Ovary (tissue), 7 donors: ENCODE measurements at regions not wholly inside any gene's neighbourhood (a gene's known extent, or its start where the extent isn't known, plus 50 kb on each side); places are given as distances from the start of the nearest gene placed in this dataset.

Source experiments
- DNase-seq, 5 donors: peaks; one replicate each; pipeline ENCODE4 v3.0.0-alpha.2; 2019 to 2020
- H3K27ac ChIP-seq, 2 donors: fragments of 200-600 bp; one replicate each; pipeline versions ENCODE4 v1.5.1 to v1.8.0; 2019 to 2022
- H3K27me3 ChIP-seq: fragments of 200-600 bp; one replicate; pipeline ENCODE4 v1.8.0; 2022
- H3K36me3 ChIP-seq: fragments of 200-600 bp; sonication (generic); one replicate; pipeline ENCODE4 v1.5.1; 2019
- H3K4me1 ChIP-seq: one replicate; pipeline ENCODE4 v1.8.1; 2013; ENCODE audit warnings: mild to moderate bottlenecking, moderate library complexity; ENCODE audit not compliant: insufficient read depth
- H3K4me3 ChIP-seq: fragments of 200-600 bp; sonication (generic); one replicate; pipeline ENCODE4 v1.5.1; 2017
- H3K9me3 ChIP-seq, 2 donors: fragments of 200-600 bp in 1 of 2; sonication (generic) in 1 of 2; one replicate each; pipeline versions ENCODE4 v1.5.1 to v1.8.1; 2013 to 2019; ENCODE audit warnings: mild to moderate bottlenecking in 1 of 2, moderate library complexity in 1 of 2
- EP300 ChIP-seq: sonication (generic); formaldehyde crosslinking; IDR thresholded peaks from one replicate; pipeline ENCODE4 v1.6.1; 2017; ENCODE audit warnings: antibody characterized with exemption
- POLR2A ChIP-seq: fragments of 450-650 bp; IDR thresholded peaks from one replicate; pipeline ENCODE4 v1.6.1; 2017; ENCODE audit warnings: antibody characterized with exemption, mild to moderate bottlenecking, moderate library complexity
- whole genome bisulfite sequencing, 3 donors: extraction: QIAGEN DNeasy Blood & Tissue Kit in 1 of 3; methylation state at CpG; one replicate each; pipeline versions ENCODE4 v1.1.5 to v1.1.7; 2013 to 2017; 5-methylcytosine and 5-hydroxymethylcytosine counted together
- intact Hi-C, 4 donors: fragments of 100-400 bp; cut with DNase I; formaldehyde crosslinking; loops; one replicate each; pipeline versions ENCODE4 v1.11.0 to v1.15.1; 2022 to 2023
- TF ChIP-seq, protein P1 (sequence below), 3 donors: fragments of 450-650 bp in 2 of 3; fragments of 200-600 bp in 1 of 3; IDR thresholded peaks; one replicate each; pipeline versions ENCODE4 v1.5.1 to v1.8.0; 2016 to 2022; ENCODE audit warnings: antibody characterized with exemption in 3 of 3, mild to moderate bottlenecking in 1 of 3
- donor health status: DM: no; HTN: no; CAD: no; lungs with moderate emphysema.
- donor health status: DM: no; HTN: no; CAD: no.
- donor health status: Bipolar disorder and iron deficiency.
- donor health status: DM: no; HTN: no; CAD: no.
- donor health status: DM: yes; HTN: yes; CAD: no.

DNA sequence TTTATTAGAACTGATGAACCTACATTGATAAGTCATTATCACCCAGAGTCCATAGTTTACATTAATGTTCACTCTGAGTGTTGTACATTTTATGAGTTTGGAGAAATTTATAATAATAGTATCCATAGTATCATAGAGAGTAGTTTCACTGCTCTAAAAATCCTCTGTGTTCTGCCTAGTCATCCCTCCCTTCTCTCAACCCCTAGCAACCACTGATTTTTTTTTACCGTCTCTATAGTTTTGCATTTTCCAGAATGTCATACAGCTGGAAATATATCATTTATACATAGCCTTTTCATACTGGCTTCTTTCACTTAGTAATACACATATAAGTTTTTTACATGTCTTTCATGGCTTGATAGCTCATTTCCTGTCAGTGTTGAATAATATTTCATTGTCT lies 231.1 kb downstream of the RAD51AP2 start:
- intact Hi-C loops, result no loop called here
- Histone ChIP-seq H3K9me3 (no peaks in the 10 kb centered on the region), H3K4me3 (no peak overlapping the region), H3K27me3 (no peaks in the 10 kb centered on the region), H3K36me3 (no peaks in the 10 kb centered on the region), H3K27ac (no peak overlapping the region), H3K4me1 (no peaks in the 10 kb centered on the region)
- WGBS, 3 donors, result 60 to 77% (median 74%) methylated on average over 1 of the region's 1 CpG
- TF ChIP-seq EP300 (no peak), POLR2A (no peak)
- TF ChIP-seq, protein P1, sequence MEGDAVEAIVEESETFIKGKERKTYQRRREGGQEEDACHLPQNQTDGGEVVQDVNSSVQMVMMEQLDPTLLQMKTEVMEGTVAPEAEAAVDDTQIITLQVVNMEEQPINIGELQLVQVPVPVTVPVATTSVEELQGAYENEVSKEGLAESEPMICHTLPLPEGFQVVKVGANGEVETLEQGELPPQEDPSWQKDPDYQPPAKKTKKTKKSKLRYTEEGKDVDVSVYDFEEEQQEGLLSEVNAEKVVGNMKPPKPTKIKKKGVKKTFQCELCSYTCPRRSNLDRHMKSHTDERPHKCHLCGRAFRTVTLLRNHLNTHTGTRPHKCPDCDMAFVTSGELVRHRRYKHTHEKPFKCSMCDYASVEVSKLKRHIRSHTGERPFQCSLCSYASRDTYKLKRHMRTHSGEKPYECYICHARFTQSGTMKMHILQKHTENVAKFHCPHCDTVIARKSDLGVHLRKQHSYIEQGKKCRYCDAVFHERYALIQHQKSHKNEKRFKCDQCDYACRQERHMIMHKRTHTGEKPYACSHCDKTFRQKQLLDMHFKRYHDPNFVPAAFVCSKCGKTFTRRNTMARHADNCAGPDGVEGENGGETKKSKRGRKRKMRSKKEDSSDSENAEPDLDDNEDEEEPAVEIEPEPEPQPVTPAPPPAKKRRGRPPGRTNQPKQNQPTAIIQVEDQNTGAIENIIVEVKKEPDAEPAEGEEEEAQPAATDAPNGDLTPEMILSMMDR (IDR thresholded peaks at IDR 0.05), result no peak
- DNase-seq, result no peak

DNA sequence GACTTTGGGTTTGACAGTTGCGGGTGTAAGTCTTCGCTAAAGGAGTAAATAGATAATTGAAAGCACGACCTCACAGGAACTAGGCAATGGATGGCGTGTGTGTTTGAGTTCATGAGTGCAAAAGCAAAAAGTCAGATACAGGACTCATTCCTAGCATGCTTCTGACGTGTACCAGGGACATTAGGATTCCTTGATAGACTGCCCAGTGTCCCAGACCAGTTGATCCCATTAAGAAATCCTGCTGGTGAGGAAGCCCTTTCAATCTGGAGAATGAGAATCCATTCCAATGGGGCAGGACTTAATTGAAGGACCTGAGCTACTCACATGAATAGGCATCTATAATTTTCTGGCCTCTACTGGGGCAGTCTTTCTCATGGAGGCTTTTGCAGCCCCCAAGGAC lies 235.4 kb downstream of the RAD51AP2 start:
- Histone ChIP-seq H3K27ac (no peak overlapping the region), H3K9me3 (no peaks in the 10 kb centered on the region), H3K27me3 (no peaks in the 10 kb centered on the region), H3K36me3 (no peaks in the 10 kb centered on the region), H3K4me1 (no peaks in the 10 kb centered on the region), H3K4me3 (no peak overlapping the region)
- 83 to 90% (median 89%) methylated on average over 5 of the region's 5 CpGs for WGBS, 3 donors
- intact Hi-C loops, result no loop called here
- TF ChIP-seq POLR2A (no peak), EP300 (no peak)
- DNase-seq, result no peak

DNA sequence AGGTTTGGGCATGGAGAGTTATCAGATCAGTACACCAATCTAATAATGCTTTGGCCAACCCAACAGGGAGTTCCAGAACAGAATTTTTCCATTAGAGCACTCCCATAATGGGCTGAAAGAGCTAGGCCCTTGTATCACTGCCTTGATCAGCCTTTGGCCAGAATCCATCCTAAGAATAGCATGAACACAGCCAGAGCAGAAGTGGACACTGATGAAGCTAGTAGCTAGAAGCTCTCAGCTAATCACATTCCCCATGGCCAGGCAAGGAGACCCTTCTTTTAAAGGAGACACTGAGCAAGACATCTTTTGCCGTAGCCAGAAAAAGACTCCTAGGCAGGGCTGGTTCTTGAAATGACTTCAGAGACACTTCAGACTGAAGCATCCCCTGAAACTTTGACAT lies 236.0 kb downstream of the RAD51AP2 start:
- no peak for DNase-seq
- H3K27ac ChIP-seq, result no peak overlapping the region
- no peaks in the 10 kb centered on the region for H3K36me3 ChIP-seq
- intact Hi-C loops, result no loop called here
- H3K4me3 ChIP-seq, result no peak overlapping the region
- H3K4me1 ChIP-seq, result no peaks in the 10 kb centered on the region
- no peaks in the 10 kb centered on the region for H3K9me3 ChIP-seq
- no peaks in the 10 kb centered on the region for H3K27me3 ChIP-seq
- TF ChIP-seq POLR2A (no peak), EP300 (no peak)
- TF ChIP-seq, protein P1 (IDR thresholded peaks at IDR 0.05), result no peak
- WGBS, 3 donors, result 88 to 94% (median 93%) methylated on average over 1 of the region's 1 CpG

DNA sequence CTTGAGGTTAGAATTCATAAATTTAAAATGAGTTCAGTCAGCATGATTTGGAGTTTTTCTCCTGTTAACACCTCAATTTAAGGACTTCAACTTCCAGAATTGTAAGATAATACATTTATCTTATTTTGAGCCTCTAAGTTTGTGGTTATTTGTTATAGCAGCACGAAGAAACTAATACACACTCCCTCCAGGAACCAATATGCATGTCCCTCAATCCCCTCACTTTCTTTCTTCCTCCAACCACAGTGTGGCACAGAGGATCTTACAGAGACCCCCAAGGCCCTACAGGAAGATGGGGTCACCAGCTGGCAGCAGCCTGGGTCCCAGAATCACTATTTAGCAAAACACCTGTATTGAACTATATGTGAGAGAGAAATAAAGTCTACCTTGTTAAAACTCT lies 242.0 kb downstream of the RAD51AP2 start:
- TF ChIP-seq, protein P1 (IDR thresholded peaks at IDR 0.05), result no peak
- Histone ChIP-seq H3K4me3 (no peak overlapping the region), H3K9me3 (no peaks in the 10 kb centered on the region), H3K4me1 (no peaks in the 10 kb centered on the region), H3K27ac (no peak overlapping the region), H3K27me3 (no peaks in the 10 kb centered on the region), H3K36me3 (no peaks in the 10 kb centered on the region)
- intact Hi-C loops, result no loop called here
- WGBS, 3 donors, result 82 to 90% (median 89%) methylated on average over 1 of the region's 1 CpG
- no peak for DNase-seq

DNA sequence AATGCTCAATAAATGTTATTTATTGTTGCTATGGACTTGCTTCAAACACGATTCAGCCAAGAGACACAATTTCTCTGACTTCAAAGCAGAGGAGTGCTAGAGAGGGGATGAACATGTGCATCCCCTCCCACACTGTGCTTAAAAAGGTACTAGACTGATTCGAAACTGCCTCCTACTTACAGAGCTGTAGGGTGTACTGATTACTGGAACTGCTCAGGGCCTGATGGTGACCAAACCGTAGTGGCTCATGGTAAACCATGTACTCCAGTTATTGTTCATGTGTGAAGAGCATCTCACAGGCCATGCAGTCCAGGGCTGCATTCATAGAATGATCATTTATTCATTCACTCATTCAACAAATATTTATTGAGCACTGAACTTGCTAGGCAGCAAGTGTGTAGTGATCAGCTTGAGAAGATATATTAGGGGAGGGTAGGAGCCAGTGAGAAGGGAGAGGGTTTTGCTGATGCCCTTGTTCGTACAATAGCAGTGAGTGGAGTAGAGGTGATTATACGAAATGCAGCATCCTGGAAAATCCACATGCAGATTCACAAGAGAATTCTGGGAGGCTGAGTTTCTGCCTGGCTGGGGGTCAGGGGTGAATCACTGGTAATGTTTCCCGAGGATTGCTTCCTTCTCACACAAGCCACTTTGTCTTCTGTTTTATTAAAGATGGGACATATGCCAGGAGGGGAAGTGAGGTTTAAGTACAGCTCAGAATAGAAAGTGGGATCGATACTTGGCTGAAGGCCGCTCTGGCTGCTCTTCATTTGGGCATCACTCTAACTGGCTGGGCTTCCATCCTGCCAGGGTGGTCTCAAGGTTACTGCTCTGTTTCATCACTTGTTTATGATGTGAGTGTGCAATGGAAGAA lies 245.4 kb downstream of the RAD51AP2 start:
- no peak for TF ChIP-seq EP300
- TF ChIP-seq POLR2A, result no peak
- TF ChIP-seq, protein P1 (IDR thresholded peaks at IDR 0.05), result no peak
- no peaks in the 10 kb centered on the region for H3K36me3 ChIP-seq
- no peaks in the 10 kb centered on the region for H3K4me1 ChIP-seq
- no peak overlapping the region for H3K27ac ChIP-seq
- no peak overlapping the region for H3K4me3 ChIP-seq
- H3K9me3 ChIP-seq, result no peaks in the 10 kb centered on the region
- H3K27me3 ChIP-seq, result no peaks in the 10 kb centered on the region
- WGBS, 3 donors, result 53 to 58% (median 56%) methylated on average over 8 of the region's 8 CpGs
- intact Hi-C loops, result no loop called here
- no peak for DNase-seq
